SU-DHL-6 (cell line): ENCODE measurements at regions not wholly inside any gene's neighbourhood (a gene's known extent, or its start where the extent isn't known, plus 50 kb on each side); places are given as distances from the start of the nearest gene placed in this dataset.

Source experiments
- H2AFZ ChIP-seq: fragments of 200-600 bp; sonication (generic); 2 replicates; pipeline ENCODE4 v1.6.1; 2014; ENCODE audit warnings: low read depth, mild to moderate bottlenecking, moderate library complexity, mixed read lengths, antibody characterized with exemption, low read length; ENCODE audit not compliant: severe bottlenecking
- H3F3A ChIP-seq: fragments of 200-600 bp; shearing (Covaris generic); 2 replicates; pipeline ENCODE4 v1.6.0; 2016; ENCODE audit warnings: antibody characterized with exemption, mild to moderate bottlenecking; ENCODE audit not compliant: insufficient read depth
- H3K27ac ChIP-seq: fragments of 200-600 bp; sonication (generic); 2 replicates; pipeline ENCODE4 v1.5.1; 2016; ENCODE audit warnings: low read depth, mild to moderate bottlenecking, low read length, moderate library complexity, mixed read lengths
- H3K27me3 ChIP-seq: fragments of 200-600 bp; sonication (generic), shearing (Covaris generic); 2 replicates; pipeline ENCODE4 v1.6.0; 2014; ENCODE audit warnings: mild to moderate bottlenecking, low read length
- H3K36me3 ChIP-seq: fragments of 200-600 bp; sonication (generic); 2 replicates; pipeline ENCODE4 v1.6.1; 2014; ENCODE audit warnings: mild to moderate bottlenecking, low read length, mixed read lengths
- H3K4me2 ChIP-seq: fragments of 300-600, 200-600 bp; shearing (Covaris generic), sonication (generic); 2 replicates; pipeline ENCODE4 v1.6.0; 2014; ENCODE audit warnings: low read length, low read depth, mild to moderate bottlenecking; ENCODE audit not compliant: poor library complexity, severe bottlenecking
- H3K4me3 ChIP-seq: fragments of 200-600 bp; sonication (generic); 2 replicates; pipeline ENCODE4 v1.5.1; 2014; ENCODE audit warnings: antibody characterized with exemption, low read length, mild to moderate bottlenecking, mixed read lengths; ENCODE audit not compliant: insufficient read depth, poor library complexity, severe bottlenecking
- H3K79me2 ChIP-seq: fragments of 200-600 bp; sonication (generic); 2 replicates; pipeline ENCODE4 v1.6.1; 2014; ENCODE audit warnings: mild to moderate bottlenecking, low read length, moderate library complexity; ENCODE audit not compliant: insufficient read depth
- H3K9ac ChIP-seq: fragments of 200-600 bp; sonication (generic); 2 replicates; pipeline ENCODE4 v1.7.0; 2014; ENCODE audit warnings: mild to moderate bottlenecking, low read length
- H3K9me2 ChIP-seq: fragments of 200-600 bp; sonication (generic); replicated peaks from 2 replicates; pipeline ENCODE4 v1.6.1; 2014; ENCODE audit warnings: low read length; ENCODE audit not compliant: insufficient read depth
- H3K9me3 ChIP-seq: fragments of 200-600 bp; sonication (generic); 2 replicates; pipeline ENCODE4 v1.6.1; 2014; ENCODE audit warnings: low read length, mixed read lengths; ENCODE audit not compliant: insufficient read depth
- H4K20me1 ChIP-seq: fragments of 200-600 bp; sonication (generic); 2 replicates; pipeline ENCODE4 v1.6.1; 2014; ENCODE audit warnings: low read depth, mild to moderate bottlenecking, antibody characterized with exemption, low read length, moderate library complexity, mixed read lengths
- EZH2phosphoT487 ChIP-seq: fragments of 200-600 bp; sonication (generic), shearing (Covaris generic); conservative IDR thresholded peaks from 2 replicates; pipeline ENCODE4 v1.6.1; 2018; ENCODE audit warnings: mild to moderate bottlenecking, antibody characterized with exemption, low read length, moderate library complexity, mixed read lengths
- TF ChIP-seq, protein P1 (sequence below): fragments of 200-600 bp; sonication (generic); IDR thresholded peaks from one replicate; pipeline ENCODE4 v1.5.1; 2017; ENCODE audit warnings: antibody characterized with exemption, mild to moderate bottlenecking, low read length, moderate library complexity; ENCODE audit not compliant: insufficient read depth, poor library complexity, severe bottlenecking

DNA sequence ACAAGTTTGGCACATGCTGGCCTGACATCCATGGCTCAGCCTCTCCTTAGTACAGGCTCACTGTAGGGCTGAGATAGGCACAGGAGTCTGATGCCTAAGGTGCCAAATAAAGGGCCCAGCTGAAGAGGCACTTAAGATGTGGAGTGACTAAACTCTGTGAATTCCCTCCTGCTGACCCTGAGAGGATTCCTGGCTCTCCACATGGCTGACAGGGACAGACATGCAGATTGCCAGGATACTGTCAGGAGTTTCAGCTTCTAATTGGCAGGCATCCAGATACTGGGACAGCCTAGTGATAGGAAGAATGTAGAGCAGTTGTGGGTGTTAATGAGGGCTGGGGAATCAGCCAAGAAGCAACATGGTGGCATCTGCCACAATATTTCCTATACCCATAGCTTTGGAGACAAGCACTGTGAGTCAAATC, 558.7 kb downstream of the INSC start:
- no peaks in the 10 kb centered on the region for H4K20me1 ChIP-seq
- no peak overlapping the region for H3K27ac ChIP-seq
- no peaks in the 10 kb centered on the region for H3K79me2 ChIP-seq
- no peaks in the 10 kb centered on the region for H3K27me3 ChIP-seq
- no peak overlapping the region for H3K4me3 ChIP-seq
- H3K4me2 ChIP-seq = no peak overlapping the region
- TF ChIP-seq, protein P1, sequence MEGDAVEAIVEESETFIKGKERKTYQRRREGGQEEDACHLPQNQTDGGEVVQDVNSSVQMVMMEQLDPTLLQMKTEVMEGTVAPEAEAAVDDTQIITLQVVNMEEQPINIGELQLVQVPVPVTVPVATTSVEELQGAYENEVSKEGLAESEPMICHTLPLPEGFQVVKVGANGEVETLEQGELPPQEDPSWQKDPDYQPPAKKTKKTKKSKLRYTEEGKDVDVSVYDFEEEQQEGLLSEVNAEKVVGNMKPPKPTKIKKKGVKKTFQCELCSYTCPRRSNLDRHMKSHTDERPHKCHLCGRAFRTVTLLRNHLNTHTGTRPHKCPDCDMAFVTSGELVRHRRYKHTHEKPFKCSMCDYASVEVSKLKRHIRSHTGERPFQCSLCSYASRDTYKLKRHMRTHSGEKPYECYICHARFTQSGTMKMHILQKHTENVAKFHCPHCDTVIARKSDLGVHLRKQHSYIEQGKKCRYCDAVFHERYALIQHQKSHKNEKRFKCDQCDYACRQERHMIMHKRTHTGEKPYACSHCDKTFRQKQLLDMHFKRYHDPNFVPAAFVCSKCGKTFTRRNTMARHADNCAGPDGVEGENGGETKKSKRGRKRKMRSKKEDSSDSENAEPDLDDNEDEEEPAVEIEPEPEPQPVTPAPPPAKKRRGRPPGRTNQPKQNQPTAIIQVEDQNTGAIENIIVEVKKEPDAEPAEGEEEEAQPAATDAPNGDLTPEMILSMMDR = no peak
- TF ChIP-seq EZH2phosphoT487 = no peak
- no peak overlapping the region for H3K9ac ChIP-seq
- H3K36me3 ChIP-seq = no peaks in the 10 kb centered on the region
- H3K9me2 ChIP-seq = no peaks in the 10 kb centered on the region
- H3K9me3 ChIP-seq = no peaks in the 10 kb centered on the region
- no peaks in the 10 kb centered on the region for H3F3A ChIP-seq
- H2AFZ ChIP-seq = no peak overlapping the region

GRCh38 chr11:15674756-15675155, 560.0 kb downstream of the INSC start:
- no peaks in the 10 kb centered on the region for H3F3A ChIP-seq
- no peaks in the 10 kb centered on the region for H3K9me3 ChIP-seq
- H3K36me3 ChIP-seq = no peaks in the 10 kb centered on the region
- H3K27ac ChIP-seq = no peak overlapping the region
- H3K27me3 ChIP-seq = no peaks in the 10 kb centered on the region
- H2AFZ ChIP-seq = no peak overlapping the region
- H3K9ac ChIP-seq = no peak overlapping the region
- H3K4me2 ChIP-seq = no peak overlapping the region
- H3K79me2 ChIP-seq = no peaks in the 10 kb centered on the region
- no peaks in the 10 kb centered on the region for H3K9me2 ChIP-seq
- no peaks in the 10 kb centered on the region for H4K20me1 ChIP-seq
- TF ChIP-seq, protein P1 = no peak
- no peak for TF ChIP-seq EZH2phosphoT487
- no peak overlapping the region for H3K4me3 ChIP-seq

- H3K9ac ChIP-seq = no peak overlapping the region
- H3K9me2 ChIP-seq = no peaks in the 10 kb centered on the region
- TF ChIP-seq EZH2phosphoT487 = no peak
- TF ChIP-seq, protein P1 = no peak
- no peaks in the 10 kb centered on the region for H3K36me3 ChIP-seq
- H2AFZ ChIP-seq = no peak overlapping the region
- no peaks in the 10 kb centered on the region for H3K79me2 ChIP-seq
- H3K27me3 ChIP-seq = no peaks in the 10 kb centered on the region
- H4K20me1 ChIP-seq = no peaks in the 10 kb centered on the region
- H3K27ac ChIP-seq = no peak overlapping the region
- H3F3A ChIP-seq = no peaks in the 10 kb centered on the region
- H3K4me3 ChIP-seq = no peak overlapping the region
- no peak overlapping the region for H3K4me2 ChIP-seq
- H3K9me3 ChIP-seq = no peaks in the 10 kb centered on the region
Observed at GRCh38 chr11:15675683-15676082, 561.0 kb downstream of the INSC start.
